ENCODE measurements at regions not wholly inside any gene's neighbourhood (a gene's known extent, or its start where the extent isn't known, plus 50 kb on each side); places are given as distances from the start of the nearest gene placed in this dataset.

GRCh38 chr5:13207112-13207511 lies 737.4 kb downstream of the DNAH5 start:
- no peak for TF ChIP-seq EZH2 (IDR thresholded peaks at IDR 0.05; ENCODE audit: low read length, missing control alignments)
- no peak for TF ChIP-seq CTCF (conservative IDR thresholded peaks at IDR 0.05 in 1 of 2, IDR thresholded peaks at IDR 0.05 in 1 of 2; ENCODE audit: low read depth in 1 of 2, low read length in 2 of 2)

All from fibroblast of lung (primary cell).